ENCODE measurements at regions not wholly inside any gene's neighbourhood (a gene's known extent, or its start where the extent isn't known, plus 50 kb on each side); places are given as distances from the start of the nearest gene placed in this dataset.

DNA sequence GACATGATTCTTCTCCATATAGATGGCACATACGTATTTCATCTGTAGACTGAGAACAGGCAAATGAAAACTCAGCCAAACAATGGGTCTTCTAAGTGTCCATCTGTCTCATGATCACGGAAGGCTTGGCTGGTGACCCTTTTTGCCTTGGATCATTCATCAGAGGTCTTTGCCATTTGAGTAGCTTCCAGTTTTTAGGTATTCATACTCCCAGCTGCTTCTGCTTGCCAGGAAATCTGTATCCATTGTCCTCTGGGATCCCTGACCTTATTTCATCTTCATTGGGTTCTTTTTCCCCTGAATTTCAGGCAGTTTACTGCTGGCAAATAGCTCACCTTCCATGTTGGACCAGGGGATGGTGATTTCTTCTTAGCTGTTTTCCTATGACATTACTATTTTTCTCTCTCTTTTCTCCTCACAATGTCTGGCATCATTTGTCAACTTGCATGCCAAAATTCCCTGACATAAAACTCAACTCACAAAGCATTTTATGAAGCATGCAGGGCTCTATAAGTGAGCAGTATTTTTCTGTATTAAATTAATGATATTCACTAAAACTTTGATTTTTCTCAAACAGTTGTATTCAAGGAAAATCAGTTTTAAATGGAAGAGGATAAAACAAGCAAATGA, 241.2 kb downstream of the DNAJB9 start:
- no peak for TF ChIP-seq POLR2A (IDR thresholded peaks at IDR 0.05; ENCODE audit: low read depth, low read length)
- no peak for TF ChIP-seq POLR2AphosphoS5 (IDR thresholded peaks at IDR 0.05; ENCODE audit: low read depth, low read length)
- no peak for TF ChIP-seq POU2F2 (IDR thresholded peaks at IDR 0.05; ENCODE audit: low read depth, low read length)
- TF ChIP-seq SPI1 (IDR thresholded peaks at IDR 0.05; ENCODE audit: low read depth, low read length) = no peak
- no peak for TF ChIP-seq TAF1 (IDR thresholded peaks at IDR 0.05; ENCODE audit: low read depth, low read length)

Measured in GM12891 (cell line).